Left lung (tissue), 4 donors: ENCODE measurements at regions not wholly inside any gene's neighbourhood (a gene's known extent, or its start where the extent isn't known, plus 50 kb on each side); places are given as distances from the start of the nearest gene placed in this dataset.

Source experiments
- ATAC-seq: fragments of 200-7000 bp; cut with Tn5 transposase; one replicate; pipeline ENCODE4 v1.9.1; 2020; ENCODE audit warnings: moderate library complexity
- DNase-seq, 4 donors: peaks; one replicate each; pipeline ENCODE4 v3.0.0-alpha.2; 2013 to 2020
- H3K27ac ChIP-seq, 2 donors: fragments of 200-600 bp; sonication (generic) in 1 of 2; one replicate each; pipeline versions ENCODE4 v1.5.0 to v1.8.0; 2020 to 2021
- H3K27me3 ChIP-seq, 2 donors: fragments of 200-600 bp; sonication (generic) in 1 of 2; one replicate each; pipeline versions ENCODE4 v1.5.0 to v1.8.0; 2020 to 2021
- H3K36me3 ChIP-seq, 2 donors: fragments of 200-600 bp; sonication (generic) in 1 of 2; one replicate each; pipeline versions ENCODE4 v1.5.0 to v1.8.0; 2020 to 2021
- H3K4me1 ChIP-seq, 2 donors: fragments of 200-600 bp; one replicate each; pipeline ENCODE4 v1.8.0; 2021
- H3K4me3 ChIP-seq, 2 donors: fragments of 200-600 bp; sonication (generic) in 1 of 2; one replicate each; pipeline versions ENCODE4 v1.5.0 to v1.8.0; 2020 to 2021; ENCODE audit warnings: mild to moderate bottlenecking in 1 of 2
- H3K9me3 ChIP-seq, 2 donors: fragments of 200-600 bp; sonication (generic) in 1 of 2; one replicate each; pipeline versions ENCODE4 v1.5.0 to v1.8.0; 2020 to 2021
- intact Hi-C, 2 donors: fragments of 100-400 bp; cut with DNase I; formaldehyde crosslinking; loops; one replicate each; pipeline versions ENCODE4 v1.11.2 to v1.14.2; 2022
- TF ChIP-seq, protein P1 (sequence below), 2 donors: fragments of 200-600 bp; sonication (generic) in 1 of 2; IDR thresholded peaks; one replicate each; pipeline versions ENCODE4 v1.5.0 to v1.8.0; 2021; ENCODE audit warnings: antibody characterized with exemption in 2 of 2
- donor health status: DM: no; HTN: yes; CAD: no.
- donor health status: DM: no; HTN: no; CAD: no.

- H3K27ac ChIP-seq, result peak overlapping the region in 1 of 2 donors; percentile 82
- no peaks in the 10 kb centered on the region for H3K36me3 ChIP-seq
- no peaks in the 10 kb centered on the region for H3K9me3 ChIP-seq
- intact Hi-C loops, result no loop called here
- peaks cover 8 to 71% of the 10 kb centered on the region in 2 donors for H3K4me1 ChIP-seq
- ATAC-seq (no peak), DNase-seq (no peak)
- TF ChIP-seq, protein P1, sequence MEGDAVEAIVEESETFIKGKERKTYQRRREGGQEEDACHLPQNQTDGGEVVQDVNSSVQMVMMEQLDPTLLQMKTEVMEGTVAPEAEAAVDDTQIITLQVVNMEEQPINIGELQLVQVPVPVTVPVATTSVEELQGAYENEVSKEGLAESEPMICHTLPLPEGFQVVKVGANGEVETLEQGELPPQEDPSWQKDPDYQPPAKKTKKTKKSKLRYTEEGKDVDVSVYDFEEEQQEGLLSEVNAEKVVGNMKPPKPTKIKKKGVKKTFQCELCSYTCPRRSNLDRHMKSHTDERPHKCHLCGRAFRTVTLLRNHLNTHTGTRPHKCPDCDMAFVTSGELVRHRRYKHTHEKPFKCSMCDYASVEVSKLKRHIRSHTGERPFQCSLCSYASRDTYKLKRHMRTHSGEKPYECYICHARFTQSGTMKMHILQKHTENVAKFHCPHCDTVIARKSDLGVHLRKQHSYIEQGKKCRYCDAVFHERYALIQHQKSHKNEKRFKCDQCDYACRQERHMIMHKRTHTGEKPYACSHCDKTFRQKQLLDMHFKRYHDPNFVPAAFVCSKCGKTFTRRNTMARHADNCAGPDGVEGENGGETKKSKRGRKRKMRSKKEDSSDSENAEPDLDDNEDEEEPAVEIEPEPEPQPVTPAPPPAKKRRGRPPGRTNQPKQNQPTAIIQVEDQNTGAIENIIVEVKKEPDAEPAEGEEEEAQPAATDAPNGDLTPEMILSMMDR (IDR thresholded peaks at IDR 0.05), result no peak
- H3K27me3 ChIP-seq, result no peaks in the 10 kb centered on the region
- no peak overlapping the region for H3K4me3 ChIP-seq
Observed at GRCh38 chr3:171977441-171977840, 61.9 kb upstream of the FNDC3B start.

GRCh38 chr3:171977860-171978259 lies 61.5 kb upstream of the FNDC3B start:
- intact Hi-C loops, result no loop called here
- no peak overlapping the region for H3K4me3 ChIP-seq
- H3K27me3 ChIP-seq, result no peaks in the 10 kb centered on the region
- DNase-seq (no peak), ATAC-seq (peak; percentile 39)
- TF ChIP-seq, protein P1 (IDR thresholded peaks at IDR 0.05), result no peak
- H3K4me1 ChIP-seq, result peaks cover 9 to 68% of the 10 kb centered on the region in 2 donors
- H3K36me3 ChIP-seq, result no peaks in the 10 kb centered on the region
- H3K27ac ChIP-seq, result peak overlapping the region in 1 of 2 donors; percentile 82
- H3K9me3 ChIP-seq, result no peaks in the 10 kb centered on the region

DNA sequence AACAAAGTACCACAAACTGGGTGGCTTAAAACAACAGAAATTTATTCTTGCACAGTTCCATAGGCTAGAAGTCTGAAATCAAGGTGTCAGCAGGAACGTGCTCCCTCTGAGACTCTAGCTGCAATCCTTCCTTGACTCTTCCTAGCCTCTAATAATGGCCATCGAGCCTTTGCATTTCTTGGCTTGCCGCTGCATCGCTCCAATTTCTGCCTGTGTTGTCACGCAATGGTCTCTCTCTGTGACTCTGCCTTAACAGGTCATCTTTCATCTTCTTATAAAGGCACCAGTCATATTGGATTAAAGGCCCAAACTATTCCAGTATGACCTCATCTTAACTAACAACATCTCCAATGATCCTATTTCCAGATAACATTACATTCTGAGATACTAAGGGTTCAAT lies 61.0 kb upstream of the FNDC3B start:
- TF ChIP-seq, protein P1 (IDR thresholded peaks at IDR 0.05), result no peak
- ATAC-seq (no peak), DNase-seq (no peak)
- H3K27me3 ChIP-seq, result no peaks in the 10 kb centered on the region
- peak overlapping the region in 1 of 2 donors; percentile 82 for H3K27ac ChIP-seq
- H3K9me3 ChIP-seq, result no peaks in the 10 kb centered on the region
- H3K4me1 ChIP-seq, result peaks cover 11 to 66% of the 10 kb centered on the region in 2 donors
- no peaks in the 10 kb centered on the region for H3K36me3 ChIP-seq
- intact Hi-C loops, result no loop called here
- H3K4me3 ChIP-seq, result no peak overlapping the region

DNA sequence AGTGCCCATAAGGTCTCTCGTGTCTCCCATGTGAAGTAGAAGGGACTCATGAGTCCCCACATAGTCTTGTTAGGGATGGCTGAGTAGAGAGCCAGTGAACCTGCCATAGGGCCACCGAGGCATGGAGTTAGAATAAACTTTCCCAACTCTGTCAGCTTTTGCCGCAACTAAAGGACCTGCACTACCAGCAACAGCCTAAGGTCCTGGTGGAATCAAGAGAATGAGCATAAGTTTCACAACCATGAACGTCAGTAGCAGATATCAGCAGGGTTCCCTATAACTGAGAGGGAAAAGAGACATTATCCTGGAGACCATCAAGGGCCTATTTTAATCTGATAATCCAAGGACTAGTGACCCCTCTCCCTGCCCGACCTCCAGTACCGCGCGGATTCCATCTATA lies 60.3 kb upstream of the FNDC3B start:
- no peak for DNase-seq
- no peak overlapping the region for H3K4me3 ChIP-seq

GRCh38 chr3:171980578-171981270 lies 58.7 kb upstream of the FNDC3B start:
- Histone ChIP-seq H3K27ac (peak overlapping the region in 1 of 2 donors; percentile 68), H3K9me3 (no peaks in the 10 kb centered on the region), H3K36me3 (no peaks in the 10 kb centered on the region), H3K4me1 (peaks cover 3 to 76% of the 10 kb centered on the region in 2 donors), H3K4me3 (no peak overlapping the region), H3K27me3 (no peaks in the 10 kb centered on the region)
- intact Hi-C loops, result no loop called here
- ATAC-seq (peak; percentile 58), DNase-seq (no peak)
- TF ChIP-seq, protein P1 (IDR thresholded peaks at IDR 0.05), result peak in 1 of 2 donors; percentile 6

More for the DNA sequence above, 60.3 kb upstream of the FNDC3B start:
- no peaks in the 10 kb centered on the region for H3K36me3 ChIP-seq
- intact Hi-C loops, result no loop called here
- H3K4me1 ChIP-seq, result peaks cover 11 to 70% of the 10 kb centered on the region in 2 donors
- TF ChIP-seq, protein P1 (IDR thresholded peaks at IDR 0.05), result no peak
- H3K27ac ChIP-seq, result peak overlapping the region in 1 of 2 donors; percentile 82
- ATAC-seq, result no peak
- no peaks in the 10 kb centered on the region for H3K9me3 ChIP-seq
- no peaks in the 10 kb centered on the region for H3K27me3 ChIP-seq
